LNCAP (cell line): ENCODE measurements at regions not wholly inside any gene's neighbourhood (a gene's known extent, or its start where the extent isn't known, plus 50 kb on each side); places are given as distances from the start of the nearest gene placed in this dataset.

Experiments
- TF ChIP-seq, protein P1 (sequence below): fragments of 450-650 bp; IDR thresholded peaks from 2 replicates; pipeline ENCODE4 v1.5.1; 2017; ENCODE audit warnings: mild to moderate bottlenecking

DNA sequence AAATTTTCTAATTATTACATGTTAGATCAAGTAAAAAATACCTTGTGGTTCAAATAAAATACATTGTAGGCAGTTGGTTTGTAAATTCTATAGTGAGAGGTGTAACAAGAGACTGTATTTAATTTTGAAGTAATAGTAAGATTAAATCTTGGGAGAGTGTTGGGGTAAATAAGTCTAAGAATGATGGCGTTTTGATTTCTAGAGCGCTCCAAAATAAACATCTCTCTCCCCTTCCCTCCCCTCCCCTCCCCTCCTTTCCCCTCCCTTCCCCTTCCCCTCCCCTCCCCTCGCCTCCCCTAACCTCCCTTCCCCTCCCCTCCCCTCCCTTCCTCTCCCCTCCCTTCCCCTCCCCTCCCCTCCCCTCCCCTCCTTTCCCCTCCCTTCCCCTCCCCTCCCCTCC, 200.6 kb upstream of the EEF2KMT start:
- TF ChIP-seq, protein P1, sequence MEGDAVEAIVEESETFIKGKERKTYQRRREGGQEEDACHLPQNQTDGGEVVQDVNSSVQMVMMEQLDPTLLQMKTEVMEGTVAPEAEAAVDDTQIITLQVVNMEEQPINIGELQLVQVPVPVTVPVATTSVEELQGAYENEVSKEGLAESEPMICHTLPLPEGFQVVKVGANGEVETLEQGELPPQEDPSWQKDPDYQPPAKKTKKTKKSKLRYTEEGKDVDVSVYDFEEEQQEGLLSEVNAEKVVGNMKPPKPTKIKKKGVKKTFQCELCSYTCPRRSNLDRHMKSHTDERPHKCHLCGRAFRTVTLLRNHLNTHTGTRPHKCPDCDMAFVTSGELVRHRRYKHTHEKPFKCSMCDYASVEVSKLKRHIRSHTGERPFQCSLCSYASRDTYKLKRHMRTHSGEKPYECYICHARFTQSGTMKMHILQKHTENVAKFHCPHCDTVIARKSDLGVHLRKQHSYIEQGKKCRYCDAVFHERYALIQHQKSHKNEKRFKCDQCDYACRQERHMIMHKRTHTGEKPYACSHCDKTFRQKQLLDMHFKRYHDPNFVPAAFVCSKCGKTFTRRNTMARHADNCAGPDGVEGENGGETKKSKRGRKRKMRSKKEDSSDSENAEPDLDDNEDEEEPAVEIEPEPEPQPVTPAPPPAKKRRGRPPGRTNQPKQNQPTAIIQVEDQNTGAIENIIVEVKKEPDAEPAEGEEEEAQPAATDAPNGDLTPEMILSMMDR, result no peak

DNA sequence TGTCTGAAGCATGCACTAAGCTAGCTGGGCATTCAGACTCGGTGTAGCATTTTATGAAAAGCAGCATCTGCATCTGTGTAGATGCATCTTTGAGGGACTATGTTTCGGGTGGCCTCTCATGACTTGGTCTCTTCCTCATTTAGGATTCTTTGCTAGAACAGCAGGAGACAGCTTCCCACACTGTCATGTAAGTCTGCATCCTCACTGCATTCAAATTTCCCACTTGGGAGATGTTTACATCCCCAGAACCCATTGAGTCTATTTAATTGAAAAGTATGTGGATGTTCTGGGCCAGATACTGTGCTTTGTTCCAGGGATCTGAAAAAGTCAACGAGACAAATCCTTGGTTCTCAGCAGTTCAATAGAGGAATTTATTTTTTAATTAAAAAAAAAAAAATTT, 198.6 kb upstream of the EEF2KMT start:
- TF ChIP-seq, protein P1, result no peak

DNA sequence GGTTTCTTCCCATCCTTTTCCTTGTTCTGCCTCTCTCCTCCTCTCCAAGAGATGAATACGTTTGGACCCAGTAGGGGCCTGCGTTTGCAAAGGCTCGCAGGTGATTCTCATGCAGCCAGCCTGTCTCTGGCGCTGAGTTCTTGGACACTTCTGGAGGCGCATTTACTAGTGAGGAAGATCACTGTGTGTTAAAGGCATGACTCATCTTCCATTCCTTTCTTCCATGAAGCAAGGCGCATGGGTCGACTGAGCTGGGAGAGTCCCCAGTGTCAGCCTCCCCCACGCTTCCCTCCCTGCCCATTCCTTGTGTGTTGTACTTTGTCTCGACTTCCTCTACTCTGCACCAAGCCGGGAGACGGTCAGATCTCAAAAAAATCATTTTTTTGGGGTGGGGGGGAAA, 159.9 kb upstream of the EEF2KMT start:
- TF ChIP-seq, protein P1, result no peak

DNA sequence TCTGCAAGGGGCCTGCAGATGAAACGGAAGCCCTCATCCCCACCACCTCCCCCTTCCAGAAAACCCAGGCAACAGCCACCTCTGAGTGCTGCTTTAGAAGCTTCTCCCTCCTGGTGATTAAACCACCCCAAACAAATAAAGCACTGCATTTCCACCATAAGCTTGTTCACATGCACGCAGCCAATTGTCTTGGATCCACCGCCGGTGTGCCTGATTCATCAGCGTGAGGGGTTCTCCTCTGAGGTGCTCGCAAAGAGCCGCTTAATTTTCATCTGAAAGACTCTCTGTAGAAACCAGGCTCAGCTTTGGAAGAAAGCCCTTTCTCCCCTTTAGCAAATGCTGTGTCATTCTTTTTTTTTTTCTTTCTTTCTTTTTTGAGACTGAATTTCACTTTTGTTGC, 155.2 kb upstream of the EEF2KMT start:
- TF ChIP-seq, protein P1, result no peak

DNA sequence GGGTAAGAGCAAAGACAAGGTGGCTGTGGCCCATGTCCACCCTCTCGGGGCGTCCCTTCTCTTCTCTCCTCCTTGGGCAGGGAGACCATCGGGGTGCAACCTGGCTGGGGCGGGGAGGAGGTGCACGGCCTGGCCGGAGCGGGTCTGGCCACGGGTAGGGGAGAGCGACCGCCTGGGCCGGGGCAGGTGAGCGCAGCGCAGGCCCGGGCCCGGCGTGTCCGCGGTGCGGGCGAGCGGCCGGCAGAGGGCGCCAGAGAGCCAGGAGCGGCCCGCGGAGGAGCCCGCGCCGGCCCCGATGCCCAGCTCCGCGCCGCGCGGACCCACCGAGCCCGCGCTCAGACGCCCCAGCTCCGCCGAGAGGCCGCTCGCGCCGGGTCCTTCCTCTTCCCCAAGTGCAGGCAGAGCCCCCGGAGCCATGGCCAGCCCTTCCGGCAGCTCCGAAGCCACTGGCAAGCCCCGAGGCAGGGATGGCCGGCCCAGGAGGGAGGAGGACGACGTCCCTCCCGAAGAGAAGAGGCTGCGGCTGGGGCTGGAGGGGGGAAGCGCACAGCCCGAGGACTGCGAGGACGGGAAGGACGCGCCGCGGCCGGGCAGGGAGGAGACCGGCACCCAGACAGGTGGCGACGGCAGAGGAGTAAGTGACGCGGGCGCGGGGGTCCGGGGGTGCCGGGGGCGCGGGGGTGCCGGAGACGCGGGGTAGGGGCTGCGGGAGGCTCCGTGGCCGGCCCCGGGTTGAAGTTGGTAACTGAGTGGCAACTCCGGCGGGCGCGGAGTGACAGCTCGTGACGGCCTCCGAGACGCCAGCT, 142.1 kb upstream of the EEF2KMT start:
- TF ChIP-seq, protein P1, result peak; percentile 54

DNA sequence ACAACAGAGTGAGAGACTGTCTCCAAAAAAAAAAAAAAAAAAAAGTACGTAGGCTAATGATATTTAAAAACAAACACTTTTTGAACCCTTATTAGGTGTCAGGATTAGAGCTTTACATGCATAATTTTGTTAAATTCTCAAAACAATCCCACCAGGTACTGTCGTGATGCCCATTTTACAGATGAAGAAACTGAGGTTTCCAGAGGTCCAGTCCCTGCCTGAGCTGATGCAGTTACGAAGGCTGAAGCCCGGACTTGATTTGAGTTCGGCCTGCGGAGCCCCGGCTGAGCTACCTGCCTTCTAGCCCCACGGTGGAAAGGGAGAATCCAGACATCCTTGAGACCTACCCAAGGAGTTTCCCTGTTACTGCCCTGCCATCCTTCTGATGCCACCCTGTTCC, 137.5 kb upstream of the EEF2KMT start:
- TF ChIP-seq, protein P1, result no peak

DNA sequence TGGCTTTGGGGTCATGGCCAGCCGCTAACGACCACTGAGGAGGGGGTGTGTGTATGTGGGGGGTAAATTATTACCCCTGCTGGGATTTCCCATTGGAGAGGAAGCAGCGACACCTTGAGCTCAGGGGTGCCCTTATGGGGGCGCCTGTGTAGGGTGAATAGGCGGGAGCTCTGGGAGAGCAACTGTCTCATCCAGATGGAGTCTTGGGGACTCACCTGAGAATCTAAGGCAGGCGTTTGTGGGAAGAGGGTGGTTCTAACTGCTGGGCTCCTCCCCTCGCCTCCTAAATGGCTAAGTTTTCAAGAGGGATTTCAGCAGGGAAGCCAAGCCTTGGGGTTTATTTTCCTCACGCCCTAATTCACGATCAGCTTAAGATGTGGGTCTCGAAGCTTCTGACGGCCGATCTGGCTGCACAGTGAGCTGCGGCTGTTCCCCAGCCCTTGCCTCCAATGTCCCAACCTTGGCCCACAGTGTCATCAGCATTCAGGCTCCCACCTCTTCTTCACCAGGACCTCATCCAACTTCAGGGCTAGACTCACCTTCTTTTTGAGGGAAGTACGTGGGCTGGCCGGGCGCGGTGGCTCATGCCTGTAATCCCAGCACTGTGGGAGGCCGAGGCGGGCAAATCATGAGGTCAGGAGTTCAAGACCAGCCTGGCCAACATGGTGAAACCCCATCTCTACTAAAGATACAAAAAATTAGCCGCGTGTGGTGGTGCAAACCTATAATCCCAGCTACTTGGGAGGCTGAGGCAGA, 136.9 kb upstream of the EEF2KMT start:
- TF ChIP-seq, protein P1, result no peak
